Endothelial cell of umbilical vein (primary cell): ENCODE measurements at regions not wholly inside any gene's neighbourhood (a gene's known extent, or its start where the extent isn't known, plus 50 kb on each side); places are given as distances from the start of the nearest gene placed in this dataset.

Experiments used
- BruUV-seq: library from RNA; stranded (reverse); fragments of 400-500 nt; replicated peaks from 2 replicates; lab custom pipeline; 2021; lab: Mats Ljungman, UMichigan
- CTCF ChIA-PET: fragments of 300-600, 350-600 bp; sonication (Branson Sonifier 250); formaldehyde crosslinking; loops from one replicate; lab custom pipeline; 2021; ENCODE audit warnings: antibody characterized with exemption, inconsistent platforms; lab: Charles Lee
- POLR2A ChIA-PET: fragments of 300-600, 350-600 bp; sonication (Branson Sonifier 250); formaldehyde crosslinking; loops from one replicate; lab custom pipeline; 2021; ENCODE audit warnings: antibody characterized with exemption, inconsistent platforms; lab: Charles Lee
- DNase-seq: peaks from one replicate; pipeline ENCODE4 v3.0.0-alpha.2; 2011; ENCODE audit warnings: low read depth, low spot score
- FAIRE-seq: peaks from 2 replicates; lab custom pipeline; 2011; peaks lifted over from hg19 to GRCh38; lab: Jason Lieb, UNC
- H2AFZ ChIP-seq: 2 replicates; pipeline ENCODE4 v1.6.0; 2012; ENCODE audit warnings: low read depth, low read length, control low read depth, inconsistent platforms
- H3K27ac ChIP-seq: 2 replicates; pipeline ENCODE4 v1.5.1; 2011; ENCODE audit warnings: low read depth, mild to moderate bottlenecking, control low read depth, low read length, moderate library complexity; ENCODE audit not compliant: insufficient read depth
- H3K27me3 ChIP-seq, 2 experiments: 2 replicates each; pipeline versions ENCODE4 v1.6.0 to v1.6.1; 2011; ENCODE audit warnings: low read length in 2 of 2, mixed read lengths in 1 of 2; ENCODE audit not compliant: control insufficient read depth in 2 of 2, insufficient read depth in 2 of 2
- H3K36me3 ChIP-seq, 2 experiments: 2 replicates in 1 of 2; 3 replicates in 1 of 2; pipeline ENCODE4 v1.5.1; 2011; ENCODE audit warnings: low read length in 2 of 2, mild to moderate bottlenecking in 1 of 2, moderate library complexity in 1 of 2; ENCODE audit not compliant: control insufficient read depth in 2 of 2, insufficient read depth in 2 of 2; ENCODE audit errors: extremely low read depth in 1 of 2
- H3K4me1 ChIP-seq: 3 replicates; pipeline ENCODE4 v1.5.1; 2011; ENCODE audit warnings: mild to moderate bottlenecking, low read length; ENCODE audit not compliant: control insufficient read depth, insufficient read depth; ENCODE audit errors: extremely low read depth
- H3K4me2 ChIP-seq: 2 replicates; pipeline ENCODE4 v1.6.1; 2011; ENCODE audit warnings: low read length, control low read depth, mixed read lengths; ENCODE audit not compliant: insufficient read depth
- H3K4me3 ChIP-seq, 3 experiments: fragments of 200-600 bp in 1 of 3; sonication (generic), shearing (Covaris generic) in 1 of 3; replicated peaks in 1 of 3; 2 replicates each; pipeline ENCODE4 v1.5.1; 2011 to 2016; ENCODE audit warnings: control low read depth in 3 of 3, low read length in 3 of 3, mild to moderate bottlenecking in 2 of 3, inconsistent platforms in 1 of 3, low read depth in 1 of 3, moderate library complexity in 1 of 3; ENCODE audit not compliant: insufficient read depth in 1 of 3
- H3K79me2 ChIP-seq: 2 replicates; pipeline ENCODE4 v1.6.0; 2012; ENCODE audit warnings: low read length, inconsistent platforms; ENCODE audit not compliant: control insufficient read depth, insufficient read depth
- H3K9ac ChIP-seq: replicated peaks from 2 replicates; pipeline ENCODE3; 2011; ENCODE audit warnings: low read length, control low read depth; ENCODE audit not compliant: insufficient read depth; ENCODE audit errors: extremely low read depth
- H3K9me1 ChIP-seq: replicated peaks from 3 replicates; pipeline ENCODE4 v1.6.0; 2011; ENCODE audit warnings: mild to moderate bottlenecking, low read length; ENCODE audit not compliant: control insufficient read depth, insufficient read depth; ENCODE audit errors: extremely low read depth
- H3K9me3 ChIP-seq: replicated peaks from 2 replicates; pipeline ENCODE4 v1.5.1; 2012; ENCODE audit warnings: low read length, inconsistent platforms; ENCODE audit not compliant: control insufficient read depth, insufficient read depth
- H4K20me1 ChIP-seq: replicated peaks from 2 replicates; pipeline ENCODE3; 2011; ENCODE audit warnings: mild to moderate bottlenecking, low read length; ENCODE audit not compliant: control insufficient read depth, insufficient read depth; ENCODE audit errors: extremely low read depth
- CTCF ChIP-seq, 2 donors: IDR thresholded peaks; 1 replicate in 1 of 2; 2 replicates in 1 of 2; pipeline ENCODE4 v1.5.1; 2011; ENCODE audit warnings: low read length in 2 of 2, mild to moderate bottlenecking in 2 of 2, moderate library complexity in 2 of 2, control low read depth in 1 of 2, inconsistent platforms in 1 of 2, low read depth in 1 of 2; ENCODE audit not compliant: insufficient read depth in 1 of 2; ENCODE audit errors: extremely low read depth in 1 of 2
- EZH2 ChIP-seq: IDR thresholded peaks from 2 replicates; pipeline ENCODE4 v1.6.1; 2012; ENCODE audit warnings: borderline replicate concordance, low read depth, mild to moderate bottlenecking, moderate library complexity, low read length, inconsistent platforms; ENCODE audit not compliant: severe bottlenecking
- FOS ChIP-seq: IDR thresholded peaks from 2 replicates; pipeline ENCODE4 v1.6.1; 2011; ENCODE audit warnings: mild to moderate bottlenecking, low read length, moderate library complexity, borderline replicate concordance; ENCODE audit not compliant: insufficient read depth
- GATA2 ChIP-seq: IDR thresholded peaks from 2 replicates; pipeline ENCODE4 v1.7.0; 2011; ENCODE audit warnings: low read depth, mild to moderate bottlenecking, moderate library complexity, mixed read lengths, low read length; ENCODE audit not compliant: insufficient read length, insufficient read depth
- JUN ChIP-seq: IDR thresholded peaks from 2 replicates; pipeline ENCODE4 v1.6.1; 2011; ENCODE audit warnings: borderline replicate concordance, low read depth; ENCODE audit not compliant: insufficient read length, insufficient read depth
- MAX ChIP-seq: IDR thresholded peaks from 2 replicates; pipeline ENCODE4 v1.6.1; 2011; ENCODE audit not compliant: insufficient read depth, insufficient read length
- MYC ChIP-seq: IDR thresholded peaks from one replicate; pipeline ENCODE4 v1.6.1; 2011; ENCODE audit warnings: mild to moderate bottlenecking, low read depth, low read length
- POLR2A ChIP-seq: IDR thresholded peaks from 2 replicates; pipeline ENCODE4 v1.6.1; 2012; ENCODE audit warnings: low read depth, mild to moderate bottlenecking, control low read depth, low read length
- POLR2AphosphoS5 ChIP-seq: IDR thresholded peaks from 2 replicates; pipeline ENCODE4 v1.6.1; 2012; ENCODE audit warnings: low read depth, mild to moderate bottlenecking, control low read depth, low read length, moderate library complexity; ENCODE audit not compliant: insufficient read depth
- dilution Hi-C: fragments of 300-500 bp; cut with MboI; formaldehyde crosslinking; loops from one replicate; pipeline ENCODE4 v1.15.0; 2019; ENCODE audit warnings: low sequenced_read_pairs; ENCODE audit not compliant: extremely low pct_ligation_motif_present
- intact Hi-C: fragments of 100-400 bp; cut with micrococcal nuclease; formaldehyde crosslinking; loops from one replicate; pipeline ENCODE4 v1.10.0; 2022

GRCh38 chr18:4593895-4594294 is 138.8 kb upstream of the DLGAP1 start:
- Histone ChIP-seq H3K9me1 (no peaks in the 10 kb centered on the region), H3K4me1 (no peaks in the 10 kb centered on the region), H3K9me3 (peaks cover 3% of the 10 kb centered on the region), H2AFZ (no peak overlapping the region), H3K79me2 (no peaks in the 10 kb centered on the region), H4K20me1 (no peaks in the 10 kb centered on the region), H3K36me3 (no peaks in the 10 kb centered on the region), H3K4me2 (no peak overlapping the region), H3K9ac (no peak overlapping the region), H3K4me3 (no peak overlapping the region), H3K27ac (no peak overlapping the region), H3K27me3 (no peaks in the 10 kb centered on the region)
- ChIA-PET POLR2A (no interaction called here), CTCF (no interaction called here)
- TF ChIP-seq CTCF (IDR thresholded peaks at IDR 0.05; ENCODE audit: extremely low read depth in 1 of 2, insufficient read depth in 1 of 2, low read depth in 1 of 2, low read length in 2 of 2): no peak
- TF ChIP-seq MYC: no peak
- no peak for TF ChIP-seq GATA2
- no peak for TF ChIP-seq FOS
- no peak for TF ChIP-seq EZH2
- no peak for TF ChIP-seq POLR2AphosphoS5
- TF ChIP-seq POLR2A: no peak
- TF ChIP-seq MAX: no peak
- TF ChIP-seq JUN: no peak
- dilution Hi-C loops (no loop called here), intact Hi-C loops (no loop called here)
- no TSS peak for BruUV-seq
- FAIRE-seq (no peak), DNase-seq (no peak)
